Osteoblast (primary cell): ENCODE measurements at regions not wholly inside any gene's neighbourhood (a gene's known extent, or its start where the extent isn't known, plus 50 kb on each side); places are given as distances from the start of the nearest gene placed in this dataset.

ENCODE experiments used
- DNase-seq: peaks from one replicate; pipeline ENCODE4 v3.0.0; 2011; ENCODE audit warnings: low spot score, mixed read lengths; ENCODE audit not compliant: insufficient read length; ENCODE audit errors: missing footprints
- H2AFZ ChIP-seq: 2 replicates; pipeline ENCODE4 v1.6.0; 2011; ENCODE audit warnings: mild to moderate bottlenecking, low read length
- H3K27ac ChIP-seq: 2 replicates; pipeline ENCODE4 v1.5.1; 2011; ENCODE audit warnings: mild to moderate bottlenecking, low read depth, low read length, moderate library complexity
- H3K27me3 ChIP-seq: 2 replicates; pipeline ENCODE4 v1.6.0; 2012; ENCODE audit warnings: mild to moderate bottlenecking, control low read depth, inconsistent platforms, low read length, moderate library complexity; ENCODE audit not compliant: insufficient read depth
- H3K36me3 ChIP-seq: 2 replicates; pipeline ENCODE4 v1.5.1; 2011; ENCODE audit warnings: mild to moderate bottlenecking, low read length, control low read depth, moderate library complexity; ENCODE audit not compliant: insufficient read depth
- H3K4me1 ChIP-seq: 2 replicates; pipeline ENCODE4 v1.5.1; 2011; ENCODE audit warnings: mild to moderate bottlenecking, low read length, control low read depth, moderate library complexity; ENCODE audit not compliant: insufficient read depth
- H3K4me2 ChIP-seq: 2 replicates; pipeline ENCODE4 v1.6.0; 2011; ENCODE audit warnings: mild to moderate bottlenecking, low read length; ENCODE audit not compliant: insufficient read depth
- H3K4me3 ChIP-seq: fragments of 200-600 bp; sonication (generic); 3 replicates; pipeline ENCODE4 v1.5.1; 2012; ENCODE audit warnings: mild to moderate bottlenecking, low read length, inconsistent platforms; ENCODE audit not compliant: insufficient read depth
- H3K79me2 ChIP-seq: 2 replicates; pipeline ENCODE4 v1.6.0; 2012; ENCODE audit warnings: mild to moderate bottlenecking, low read length, control low read depth, inconsistent platforms; ENCODE audit not compliant: insufficient read depth
- H3K9me3 ChIP-seq: 2 replicates; pipeline ENCODE4 v1.5.1; 2011; ENCODE audit warnings: low read depth, low read length, control low read depth
- H4K20me1 ChIP-seq: 2 replicates; pipeline ENCODE4 v1.6.0; 2012; ENCODE audit warnings: mild to moderate bottlenecking, low read length, control low read depth; ENCODE audit not compliant: insufficient read depth
- TF ChIP-seq, protein P1 (sequence below): IDR thresholded peaks from 2 replicates; pipeline ENCODE4 v1.5.1; 2011; ENCODE audit warnings: mild to moderate bottlenecking, low read depth, low read length, moderate library complexity; ENCODE audit errors: extremely low read depth

DNA sequence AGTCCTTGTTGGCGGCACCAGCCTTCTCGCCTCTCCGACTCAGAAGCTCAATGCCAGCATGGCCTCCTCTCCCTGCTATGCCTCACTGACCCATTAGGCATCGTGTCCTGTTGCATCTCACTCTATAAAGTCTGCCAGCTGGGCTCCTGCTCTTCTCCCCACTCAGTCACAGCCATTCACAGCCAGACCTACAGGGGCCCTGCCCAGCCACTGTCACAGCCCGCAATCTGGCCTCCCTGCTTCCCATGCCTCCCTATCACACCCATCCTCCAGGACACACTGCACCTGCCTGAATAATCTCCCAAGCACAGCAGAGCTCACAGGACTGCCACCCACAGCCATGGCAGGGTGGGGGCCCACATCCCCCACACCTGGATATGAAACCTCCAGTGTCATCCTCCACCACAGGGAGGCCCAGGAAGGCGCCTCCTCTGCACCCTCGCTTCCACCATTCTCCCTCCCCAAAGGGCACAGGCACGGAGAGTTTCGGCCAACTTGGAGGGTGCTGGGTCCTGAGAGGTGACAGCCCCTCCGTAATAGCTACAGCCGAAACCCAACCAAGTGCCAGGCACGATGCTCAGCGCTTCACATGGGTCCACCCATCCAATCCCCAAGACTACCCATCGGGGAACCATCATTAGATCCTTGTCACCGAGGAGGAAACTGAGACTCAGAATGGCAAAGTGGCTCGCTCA lies 370.3 kb downstream of the BCL11B start:
- Histone ChIP-seq H3K27ac (no peak overlapping the region), H3K27me3 (no peaks in the 10 kb centered on the region), H3K36me3 (no peaks in the 10 kb centered on the region), H3K4me1 (no peaks in the 10 kb centered on the region), H3K4me2 (no peak overlapping the region), H3K4me3 (no peak overlapping the region), H2AFZ (no peak overlapping the region), H4K20me1 (no peaks in the 10 kb centered on the region), H3K9me3 (no peaks in the 10 kb centered on the region), H3K79me2 (no peaks in the 10 kb centered on the region)
- DNase-seq = no peak
- TF ChIP-seq, protein P1, sequence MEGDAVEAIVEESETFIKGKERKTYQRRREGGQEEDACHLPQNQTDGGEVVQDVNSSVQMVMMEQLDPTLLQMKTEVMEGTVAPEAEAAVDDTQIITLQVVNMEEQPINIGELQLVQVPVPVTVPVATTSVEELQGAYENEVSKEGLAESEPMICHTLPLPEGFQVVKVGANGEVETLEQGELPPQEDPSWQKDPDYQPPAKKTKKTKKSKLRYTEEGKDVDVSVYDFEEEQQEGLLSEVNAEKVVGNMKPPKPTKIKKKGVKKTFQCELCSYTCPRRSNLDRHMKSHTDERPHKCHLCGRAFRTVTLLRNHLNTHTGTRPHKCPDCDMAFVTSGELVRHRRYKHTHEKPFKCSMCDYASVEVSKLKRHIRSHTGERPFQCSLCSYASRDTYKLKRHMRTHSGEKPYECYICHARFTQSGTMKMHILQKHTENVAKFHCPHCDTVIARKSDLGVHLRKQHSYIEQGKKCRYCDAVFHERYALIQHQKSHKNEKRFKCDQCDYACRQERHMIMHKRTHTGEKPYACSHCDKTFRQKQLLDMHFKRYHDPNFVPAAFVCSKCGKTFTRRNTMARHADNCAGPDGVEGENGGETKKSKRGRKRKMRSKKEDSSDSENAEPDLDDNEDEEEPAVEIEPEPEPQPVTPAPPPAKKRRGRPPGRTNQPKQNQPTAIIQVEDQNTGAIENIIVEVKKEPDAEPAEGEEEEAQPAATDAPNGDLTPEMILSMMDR = no peak

DNA sequence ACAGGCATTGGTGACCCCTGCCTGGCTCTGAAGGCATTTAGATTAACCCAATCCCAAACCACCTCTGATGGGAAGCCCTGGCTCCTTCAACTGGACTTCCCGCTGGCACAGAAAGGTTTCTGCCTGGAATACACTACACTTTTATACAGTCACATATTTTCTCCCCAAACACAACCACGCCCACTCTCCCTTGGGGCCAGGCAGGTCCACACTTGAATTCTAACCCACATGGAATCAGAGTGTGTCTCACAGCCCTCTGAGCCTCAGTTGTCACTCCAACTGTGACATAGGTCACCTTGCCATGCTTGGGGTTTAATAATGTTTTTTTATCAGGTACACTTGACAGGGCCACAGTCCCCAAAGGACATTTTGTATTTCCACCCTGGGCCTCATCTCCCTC lies 368.6 kb downstream of the BCL11B start:
- H4K20me1 ChIP-seq = no peaks in the 10 kb centered on the region
- H3K4me1 ChIP-seq = no peaks in the 10 kb centered on the region
- no peaks in the 10 kb centered on the region for H3K9me3 ChIP-seq
- H2AFZ ChIP-seq = no peak overlapping the region
- no peaks in the 10 kb centered on the region for H3K36me3 ChIP-seq
- H3K79me2 ChIP-seq = no peaks in the 10 kb centered on the region
- H3K27ac ChIP-seq = no peak overlapping the region
- H3K4me2 ChIP-seq = no peak overlapping the region
- H3K4me3 ChIP-seq = no peak overlapping the region
- TF ChIP-seq, protein P1 = no peak
- H3K27me3 ChIP-seq = no peaks in the 10 kb centered on the region
- no peak for DNase-seq

DNA sequence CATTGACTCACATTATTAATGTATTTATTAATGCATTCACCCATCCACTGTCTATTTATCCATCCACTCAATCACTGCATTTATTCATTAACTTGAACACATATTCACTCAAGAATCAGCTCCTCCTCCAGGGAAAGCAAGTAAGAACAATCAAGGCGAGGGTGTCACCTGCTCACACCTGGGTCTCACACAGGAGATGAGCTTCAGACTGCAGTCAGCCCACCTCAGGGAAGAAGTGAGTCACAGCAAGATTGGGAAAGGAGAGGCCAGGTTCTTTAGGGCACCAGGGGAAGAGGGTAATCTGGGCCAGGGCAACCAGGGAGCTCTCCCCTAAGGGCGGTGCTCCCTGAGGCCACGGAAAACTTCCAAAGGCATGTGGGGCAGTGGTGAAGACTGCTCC lies 367.3 kb downstream of the BCL11B start:
- DNase-seq = no peak
- no peak overlapping the region for H3K27ac ChIP-seq
- no peaks in the 10 kb centered on the region for H3K9me3 ChIP-seq
- H3K4me3 ChIP-seq = no peak overlapping the region
- H3K27me3 ChIP-seq = no peaks in the 10 kb centered on the region
- no peaks in the 10 kb centered on the region for H4K20me1 ChIP-seq
- no peaks in the 10 kb centered on the region for H3K4me1 ChIP-seq
- no peak overlapping the region for H2AFZ ChIP-seq
- H3K79me2 ChIP-seq = no peaks in the 10 kb centered on the region
- no peaks in the 10 kb centered on the region for H3K36me3 ChIP-seq
- TF ChIP-seq, protein P1 = no peak
- no peak overlapping the region for H3K4me2 ChIP-seq

GRCh38 chr14:98906123-98906995 lies 365.6 kb downstream of the BCL11B start:
- Histone ChIP-seq H3K4me2 (no peak overlapping the region), H3K9me3 (no peaks in the 10 kb centered on the region), H3K27me3 (no peaks in the 10 kb centered on the region), H3K36me3 (no peaks in the 10 kb centered on the region), H4K20me1 (no peaks in the 10 kb centered on the region), H2AFZ (no peak overlapping the region), H3K4me3 (no peak overlapping the region), H3K79me2 (no peaks in the 10 kb centered on the region), H3K4me1 (no peaks in the 10 kb centered on the region), H3K27ac (no peak overlapping the region)
- TF ChIP-seq, protein P1 = no peak
- DNase-seq = no peak
